ENCODE measurements at regions not wholly inside any gene's neighbourhood (a gene's known extent, or its start where the extent isn't known, plus 50 kb on each side); places are given as distances from the start of the nearest gene placed in this dataset.

GRCh38 chr2:217086718-217087117, 226.9 kb upstream of the TNP1 start:
- WGBS, 5 donors = 82 to 93% (median 90%) methylated on average over 2 of the region's 2 CpGs
- intact Hi-C loops (cut with DNase I; ENCODE audit: low total_unique reads) = no loop called here
- Histone ChIP-seq H3K27ac (no peak overlapping the region), H3K4me1 (peaks cover 0 to 9% (median 3%) of the 10 kb centered on the region in 4 donors), H3K27me3 (no peaks in the 10 kb centered on the region), H3K36me3 (no peaks in the 10 kb centered on the region), H3K4me3 (no peak overlapping the region), H3K9me3 (no peaks in the 10 kb centered on the region)
- DNase-seq = no peak
- TF ChIP-seq POLR2AphosphoS5 (IDR thresholded peaks at IDR 0.05) = no peak

- Histone ChIP-seq H3K27ac (no peak overlapping the region), H3K36me3 (no peaks in the 10 kb centered on the region), H3K4me1 (peaks cover 0 to 9% (median 3%) of the 10 kb centered on the region in 4 donors), H3K4me3 (no peak overlapping the region), H3K27me3 (no peaks in the 10 kb centered on the region), H3K9me3 (no peaks in the 10 kb centered on the region)
- intact Hi-C loops (cut with DNase I; ENCODE audit: low total_unique reads) = no loop called here
- no peak for TF ChIP-seq EP300 (IDR thresholded peaks at IDR 0.05)
- no peak for TF ChIP-seq POLR2A (IDR thresholded peaks at IDR 0.05)
- no peak for TF ChIP-seq POLR2AphosphoS5 (IDR thresholded peaks at IDR 0.05)
- TF ChIP-seq CTCF (IDR thresholded peaks at IDR 0.05) = no peak
- WGBS, 5 donors = 59 to 100% (median 90%) methylated on average over 1 of the region's 1 CpG
- DNase-seq = no peak
Observed at GRCh38 chr2:217086038-217086522, 226.2 kb upstream of the TNP1 start.

- no peaks in the 10 kb centered on the region for H3K27me3 ChIP-seq
- no peaks in the 10 kb centered on the region for H3K36me3 ChIP-seq
- DNase-seq = no peak
- H3K27ac ChIP-seq = no peak overlapping the region
- intact Hi-C loops (cut with DNase I; ENCODE audit: low total_unique reads) = no loop called here
- no peaks in the 10 kb centered on the region for H3K9me3 ChIP-seq
- H3K4me3 ChIP-seq = no peak overlapping the region
- WGBS, 5 donors = 79 to 87% (median 80%) methylated on average over 2 of the region's 2 CpGs
- peaks cover 0 to 7% (median 3%) of the 10 kb centered on the region in 4 donors for H3K4me1 ChIP-seq
- TF ChIP-seq POLR2A (IDR thresholded peaks at IDR 0.05) (no peak), CTCF (IDR thresholded peaks at IDR 0.05) (no peak), POLR2AphosphoS5 (IDR thresholded peaks at IDR 0.05) (no peak)
Observed at GRCh38 chr2:217085543-217085942, 225.7 kb upstream of the TNP1 start.

GRCh38 chr2:217081799-217082198, 221.9 kb upstream of the TNP1 start:
- intact Hi-C loops (cut with DNase I; ENCODE audit: low total_unique reads) = no loop called here
- Histone ChIP-seq H3K36me3 (no peaks in the 10 kb centered on the region), H3K4me3 (no peak overlapping the region), H3K9me3 (no peaks in the 10 kb centered on the region), H3K4me1 (no peaks in the 10 kb centered on the region), H3K27me3 (no peaks in the 10 kb centered on the region), H3K27ac (no peak overlapping the region)
- TF ChIP-seq CTCF (IDR thresholded peaks at IDR 0.05) = no peak
- no peak for TF ChIP-seq POLR2A (IDR thresholded peaks at IDR 0.05)
- peak in 1 of 2 donors; percentile 34 for DNase-seq
- 85 to 92% (median 89%) methylated on average over 5 of the region's 5 CpGs for WGBS, 5 donors

- Histone ChIP-seq H3K4me3 (no peak overlapping the region), H3K36me3 (no peaks in the 10 kb centered on the region), H3K27ac (no peak overlapping the region), H3K9me3 (no peaks in the 10 kb centered on the region), H3K27me3 (no peaks in the 10 kb centered on the region), H3K4me1 (peaks cover 0 to 11% (median 5%) of the 10 kb centered on the region in 4 donors)
- TF ChIP-seq POLR2A (IDR thresholded peaks at IDR 0.05) = no peak
- TF ChIP-seq EP300 (IDR thresholded peaks at IDR 0.05) = no peak
- WGBS, 5 donors = 63 to 93% (median 85%) methylated on average over 1 of the region's 1 CpG
- no peak for DNase-seq
- intact Hi-C loops (cut with DNase I; ENCODE audit: low total_unique reads) = no loop called here
Observed at GRCh38 chr2:217079165-217079564, 219.3 kb upstream of the TNP1 start.
